Coronary artery (tissue), 2 donors: ENCODE measurements at regions not wholly inside any gene's neighbourhood (a gene's known extent, or its start where the extent isn't known, plus 50 kb on each side); places are given as distances from the start of the nearest gene placed in this dataset.
"Not testable (repeated sequence)": the region's sequence is repeated elsewhere in the genome, so short reads cannot be mapped to it uniquely, and the experiment has no call there.

Source experiments
- DNase-seq: peaks from one replicate; pipeline ENCODE4 v3.0.0-alpha.2; 2017; ENCODE audit warnings: low spot score
- H3K27ac ChIP-seq, 2 donors: fragments of 200-600 bp; sonication (generic); one replicate each; pipeline ENCODE4 v1.5.1; 2016 to 2019
- H3K4me3 ChIP-seq: fragments of 200-600 bp; sonication (generic); 2 replicates; pipeline ENCODE4 v1.5.1; 2016; ENCODE audit warnings: mild to moderate bottlenecking, moderate library complexity
- CTCF ChIP-seq: fragments of 200-600 bp; sonication (generic); IDR thresholded peaks from one replicate; pipeline ENCODE4 v1.5.1; 2019; ENCODE audit warnings: antibody characterized with exemption

GRCh38 chr7:17104419-17104818 lies 194.0 kb upstream of the AHR start:
- Histone ChIP-seq H3K4me3 (no peak overlapping the region), H3K27ac (no peak overlapping the region)
- DNase-seq, result no peak
- TF ChIP-seq CTCF, result no peak

- H3K27ac ChIP-seq, result no peak overlapping the region
- H3K4me3 ChIP-seq, result no peak overlapping the region
- no peak for TF ChIP-seq CTCF
- no peak for DNase-seq
These were observed 192.8 kb upstream of the AHR start for GRCh38 chr7:17105701-17106100.

- DNase-seq, result no peak
- no peak for TF ChIP-seq CTCF
- H3K4me3 ChIP-seq, result no peak overlapping the region
- no peak overlapping the region for H3K27ac ChIP-seq
These were observed 190.3 kb upstream of the AHR start for GRCh38 chr7:17108049-17108584.

GRCh38 chr7:17109020-17109419 lies 189.4 kb upstream of the AHR start:
- no peak overlapping the region for H3K27ac ChIP-seq
- TF ChIP-seq CTCF, result no peak
- no peak overlapping the region for H3K4me3 ChIP-seq
- DNase-seq, result no peak

- H3K27ac ChIP-seq, DNase-seq, H3K4me3 ChIP-seq: not testable (repeated sequence)
These were observed 184.7 kb upstream of the AHR start for GRCh38 chr7:17113770-17114169.

GRCh38 chr7:17118412-17118811 lies 180.0 kb upstream of the AHR start:
- DNase-seq, result no peak
- TF ChIP-seq CTCF, result no peak
- Histone ChIP-seq H3K4me3 (no peak overlapping the region), H3K27ac (no peak overlapping the region)

GRCh38 chr7:17120756-17121155 lies 177.7 kb upstream of the AHR start:
- Histone ChIP-seq H3K27ac (no peak overlapping the region), H3K4me3 (no peak overlapping the region)
- TF ChIP-seq CTCF, result no peak
- no peak for DNase-seq

- Histone ChIP-seq H3K27ac (no peak overlapping the region), H3K4me3 (no peak overlapping the region)
- no peak for DNase-seq
- no peak for TF ChIP-seq CTCF
These were observed 176.8 kb upstream of the AHR start for GRCh38 chr7:17121671-17122070.
